ENCODE measurements at regions not wholly inside any gene's neighbourhood (a gene's known extent, or its start where the extent isn't known, plus 50 kb on each side); places are given as distances from the start of the nearest gene placed in this dataset.
"Not testable (repeated sequence)": the region's sequence is repeated elsewhere in the genome, so short reads cannot be mapped to it uniquely, and the experiment has no call there.

- TF ChIP-seq POLR2AphosphoS5 (IDR thresholded peaks at IDR 0.05; ENCODE audit: low read depth, low read length); POLR2A (IDR thresholded peaks at IDR 0.05; ENCODE audit: low read depth, low read length); TAF1 (IDR thresholded peaks at IDR 0.05; ENCODE audit: borderline replicate concordance, low read depth, low read length): not testable (repeated sequence)
Observed at GRCh38 chr14:105698940-105699556, 172.7 kb downstream of the TMEM121 start.
